ENCODE measurements at regions not wholly inside any gene's neighbourhood (a gene's known extent, or its start where the extent isn't known, plus 50 kb on each side); places are given as distances from the start of the nearest gene placed in this dataset.

- no peak for TF ChIP-seq CTCF (IDR thresholded peaks at IDR 0.05)
- no peak for TF ChIP-seq POLR2A (IDR thresholded peaks at IDR 0.05)
These were observed 211.5 kb downstream of the KLF6 start for GRCh38 chr10:3573498-3573897.
